SK-N-MC (cell line): ENCODE measurements at regions not wholly inside any gene's neighbourhood (a gene's known extent, or its start where the extent isn't known, plus 50 kb on each side); places are given as distances from the start of the nearest gene placed in this dataset.

ENCODE experiments used
- DNase-seq: peaks from one replicate; pipeline ENCODE4 v3.0.0-alpha.2; 2011; ENCODE audit warnings: low read depth, low spot score
- H3K27ac ChIP-seq: fragments of 200-600 bp; sonication (generic); 2 replicates; pipeline ENCODE4 v1.5.1; 2016; ENCODE audit warnings: mixed run types
- H3K36me3 ChIP-seq: fragments of 200-600 bp; sonication (generic); 2 replicates; pipeline ENCODE4 v1.6.1; 2017; ENCODE audit warnings: antibody characterized with exemption, low read length, mixed read lengths; ENCODE audit not compliant: insufficient read depth
- H3K4me3 ChIP-seq: fragments of 200-600 bp; sonication (generic); 2 replicates; pipeline ENCODE4 v1.5.1; 2016
- H3K9ac ChIP-seq: fragments of 200-600 bp; sonication (generic); 2 replicates; pipeline ENCODE4 v1.8.0; 2017; ENCODE audit warnings: mixed run types, mixed read lengths; ENCODE audit not compliant: insufficient read length
- H3K9me3 ChIP-seq: fragments of 200-600 bp; sonication (generic); 2 replicates; pipeline ENCODE4 v1.6.1; 2017; ENCODE audit warnings: low read depth, mild to moderate bottlenecking, antibody characterized with exemption, low read length, moderate library complexity, mixed read lengths
- EZH2 ChIP-seq: fragments of 200-600 bp; sonication (generic); IDR thresholded peaks from one replicate; pipeline ENCODE4 v1.6.1; 2017; ENCODE audit warnings: antibody characterized with exemption
- FOXP2 ChIP-seq: optimal IDR thresholded peaks from 2 replicates; pipeline ENCODE3; 2011; ENCODE audit warnings: mild to moderate bottlenecking, moderate library complexity; ENCODE audit not compliant: insufficient read depth; ENCODE audit errors: extremely low read length, control extremely low read depth
- POLR2AphosphoS5 ChIP-seq: IDR thresholded peaks from 2 replicates; pipeline ENCODE4 v1.6.1; 2012; ENCODE audit warnings: mild to moderate bottlenecking, low read depth, low read length, borderline replicate concordance

DNA sequence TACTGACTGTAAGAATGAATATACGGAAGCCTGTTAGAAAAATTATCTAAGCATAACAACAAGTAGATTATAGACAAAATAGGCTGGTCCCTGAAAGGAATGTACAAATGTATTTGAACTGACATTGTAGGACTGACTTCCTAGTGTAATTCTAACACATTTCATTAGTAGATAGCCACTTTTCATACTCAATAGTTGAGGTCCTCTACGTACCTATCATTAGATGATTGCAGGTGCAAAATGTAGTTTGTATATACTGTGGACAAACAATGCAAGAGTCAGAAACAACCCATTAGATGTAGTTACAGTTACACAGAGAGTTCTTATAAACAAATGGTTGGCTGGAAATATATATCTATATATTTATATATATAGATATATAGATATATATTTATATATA is 402.3 kb upstream of the SLITRK6 start:
- no peak for DNase-seq
- no peaks in the 10 kb centered on the region for H3K9me3 ChIP-seq
- TF ChIP-seq POLR2AphosphoS5 (no peak), EZH2 (no peak), FOXP2 (no peak)

DNA sequence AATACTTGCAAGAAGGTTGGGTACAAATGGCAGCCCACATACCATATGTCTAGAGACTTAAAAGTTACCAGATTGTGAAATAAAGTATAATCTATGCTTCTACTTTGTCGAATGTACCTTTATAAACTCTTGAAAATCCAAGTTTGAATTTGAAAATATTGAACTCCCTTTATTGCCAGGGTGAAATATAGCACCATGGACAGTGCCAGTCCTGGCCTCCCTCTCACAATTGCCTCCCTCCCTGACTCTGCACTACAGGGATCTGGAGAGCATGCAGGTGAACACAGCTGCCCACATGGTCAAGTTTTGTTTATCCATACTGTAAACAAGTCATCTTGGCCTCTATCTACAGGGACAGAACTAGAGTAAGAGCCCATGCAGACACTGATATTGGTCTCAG is 394.1 kb upstream of the SLITRK6 start:
- Histone ChIP-seq H3K27ac (no peak overlapping the region), H3K9ac (no peak overlapping the region), H3K36me3 (no peaks in the 10 kb centered on the region), H3K9me3 (no peaks in the 10 kb centered on the region), H3K4me3 (no peak overlapping the region)
- no peak for DNase-seq
- TF ChIP-seq FOXP2 = no peak
- TF ChIP-seq EZH2 = no peak
- no peak for TF ChIP-seq POLR2AphosphoS5

More for the DNA sequence above, 402.3 kb upstream of the SLITRK6 start:
- Histone ChIP-seq H3K9ac (no peak overlapping the region), H3K36me3 (no peaks in the 10 kb centered on the region), H3K4me3 (no peak overlapping the region), H3K27ac (no peak overlapping the region)

GRCh38 chr13:86188170-86188569 is 389.0 kb upstream of the SLITRK6 start:
- no peak for DNase-seq
- Histone ChIP-seq H3K9ac (no peak overlapping the region), H3K4me3 (no peak overlapping the region), H3K36me3 (no peaks in the 10 kb centered on the region), H3K27ac (no peak overlapping the region), H3K9me3 (no peaks in the 10 kb centered on the region)
- no peak for TF ChIP-seq EZH2
- no peak for TF ChIP-seq POLR2AphosphoS5
- no peak for TF ChIP-seq FOXP2

- H3K4me3 ChIP-seq = no peak overlapping the region
- no peak for DNase-seq
- TF ChIP-seq POLR2AphosphoS5 = no peak
- no peak for TF ChIP-seq FOXP2
- TF ChIP-seq EZH2 = no peak
- H3K9ac ChIP-seq = no peak overlapping the region
- no peaks in the 10 kb centered on the region for H3K9me3 ChIP-seq
- H3K27ac ChIP-seq = no peak overlapping the region
- no peaks in the 10 kb centered on the region for H3K36me3 ChIP-seq
Observed at GRCh38 chr13:86185636-86186035, 386.4 kb upstream of the SLITRK6 start.

DNA sequence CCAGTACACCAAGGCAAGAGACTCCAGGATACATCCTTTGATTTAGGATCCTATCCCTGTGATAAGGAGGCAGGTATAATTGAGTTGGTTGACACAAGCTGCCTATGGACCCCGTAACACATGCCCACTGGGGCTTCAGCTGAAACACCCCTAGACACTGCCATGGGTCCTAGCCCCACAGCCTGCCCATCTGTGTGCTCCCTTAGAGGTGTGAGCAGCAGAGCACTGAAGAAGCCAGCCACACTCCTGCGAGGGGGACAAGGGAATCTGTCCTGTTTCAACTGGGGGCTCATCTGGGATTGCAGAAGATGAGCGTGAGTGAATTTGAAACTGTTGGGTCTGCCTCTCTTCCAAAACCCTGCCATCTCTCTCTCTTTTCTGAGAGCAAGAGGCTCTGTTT is 385.9 kb upstream of the SLITRK6 start:
- Histone ChIP-seq H3K9me3 (no peaks in the 10 kb centered on the region), H3K27ac (no peak overlapping the region), H3K9ac (no peak overlapping the region), H3K36me3 (no peaks in the 10 kb centered on the region), H3K4me3 (no peak overlapping the region)
- TF ChIP-seq POLR2AphosphoS5 = no peak
- TF ChIP-seq EZH2 = no peak
- TF ChIP-seq FOXP2 = no peak
- no peak for DNase-seq

DNA sequence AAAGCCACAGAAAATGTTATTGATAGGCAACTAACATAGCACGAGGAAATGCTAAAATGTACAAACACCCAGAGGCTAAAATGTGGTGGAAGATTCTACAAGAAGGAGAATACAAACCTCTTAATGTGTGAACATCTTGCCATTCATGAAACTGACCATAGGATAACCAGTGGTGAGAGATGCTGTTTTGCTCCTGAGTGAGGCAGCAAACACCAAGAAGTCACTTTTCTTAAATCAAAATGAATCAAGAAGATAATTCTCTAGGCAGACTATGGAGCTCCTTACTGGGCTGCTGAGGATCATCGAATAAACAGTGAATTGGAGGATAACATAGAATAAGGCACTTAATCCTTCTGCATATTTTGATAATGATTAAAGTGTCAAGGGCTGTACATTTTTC is 375.4 kb upstream of the SLITRK6 start:
- Histone ChIP-seq H3K36me3 (no peaks in the 10 kb centered on the region), H3K9me3 (no peaks in the 10 kb centered on the region), H3K27ac (no peak overlapping the region), H3K9ac (no peak overlapping the region), H3K4me3 (no peak overlapping the region)
- TF ChIP-seq POLR2AphosphoS5 (no peak), FOXP2 (no peak), EZH2 (no peak)
- DNase-seq = no peak

DNA sequence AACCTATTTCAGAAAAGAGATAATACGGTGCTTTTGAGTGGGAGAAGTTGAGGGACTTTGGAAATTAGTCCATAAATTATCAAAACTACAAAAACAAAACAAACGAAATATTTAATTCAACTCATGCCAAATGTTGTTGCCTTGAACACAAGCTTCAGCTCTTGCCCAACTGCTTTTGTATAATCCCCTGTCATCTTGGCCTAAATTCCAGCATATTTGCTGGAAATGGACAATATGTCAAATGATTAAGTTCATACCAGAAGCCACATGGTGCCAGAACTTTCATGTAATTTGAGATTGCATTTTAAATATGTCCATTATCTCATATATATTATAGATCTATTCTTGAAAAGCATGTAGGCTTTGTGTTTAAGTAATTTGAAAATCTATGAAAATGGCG is 373.7 kb upstream of the SLITRK6 start:
- no peaks in the 10 kb centered on the region for H3K36me3 ChIP-seq
- no peak overlapping the region for H3K4me3 ChIP-seq
- no peak for DNase-seq
- H3K9ac ChIP-seq = no peak overlapping the region
- H3K27ac ChIP-seq = no peak overlapping the region
- TF ChIP-seq POLR2AphosphoS5 (no peak), FOXP2 (no peak), EZH2 (no peak)
- H3K9me3 ChIP-seq = no peaks in the 10 kb centered on the region

GRCh38 chr13:86161257-86161656 is 362.0 kb upstream of the SLITRK6 start:
- Histone ChIP-seq H3K9me3 (no peaks in the 10 kb centered on the region), H3K27ac (no peak overlapping the region), H3K4me3 (no peak overlapping the region), H3K9ac (no peak overlapping the region), H3K36me3 (no peaks in the 10 kb centered on the region)
- TF ChIP-seq POLR2AphosphoS5 (no peak), EZH2 (no peak), FOXP2 (no peak)
- DNase-seq = no peak

DNA sequence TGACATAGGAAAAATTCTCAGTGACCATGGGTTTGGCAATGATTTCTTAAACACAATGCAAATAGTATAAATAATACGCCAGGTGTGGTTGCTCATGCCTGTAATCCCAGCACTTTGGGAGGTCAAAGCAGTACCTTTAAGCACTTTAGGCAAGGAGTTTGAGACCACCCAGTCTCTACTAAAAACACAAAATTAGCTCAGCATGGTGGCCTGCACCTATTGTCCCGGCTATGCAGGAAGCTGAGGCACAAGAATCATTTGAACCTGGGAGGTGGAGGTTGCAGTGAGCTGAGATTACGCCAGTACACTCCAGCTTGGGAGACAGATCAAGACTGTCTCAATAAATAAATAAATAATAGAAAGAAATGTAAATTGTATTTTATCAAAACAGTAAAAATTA is 356.5 kb upstream of the SLITRK6 start:
- no peak overlapping the region for H3K27ac ChIP-seq
- H3K36me3 ChIP-seq = no peaks in the 10 kb centered on the region
- TF ChIP-seq EZH2 = no peak
- TF ChIP-seq FOXP2 = no peak
- TF ChIP-seq POLR2AphosphoS5 = no peak
- H3K9me3 ChIP-seq = no peaks in the 10 kb centered on the region
- H3K9ac ChIP-seq = no peak overlapping the region
- DNase-seq = no peak
- H3K4me3 ChIP-seq = no peak overlapping the region
